ENCODE measurements at regions not wholly inside any gene's neighbourhood (a gene's known extent, or its start where the extent isn't known, plus 50 kb on each side); places are given as distances from the start of the nearest gene placed in this dataset.

- DNase-seq = no peak
Observed at GRCh38 chr5:173524136-173524535, 92.3 kb downstream of the BOD1 start.

GRCh38 chr5:173523388-173523787 lies 93.1 kb downstream of the BOD1 start:
- DNase-seq = no peak

- no peak for DNase-seq
Observed at GRCh38 chr5:173522518-173522917, 93.9 kb downstream of the BOD1 start.

GRCh38 chr5:173518856-173519255 lies 97.6 kb downstream of the BOD1 start:
- no peak for DNase-seq

GRCh38 chr5:173517648-173518047 lies 98.8 kb downstream of the BOD1 start:
- no peak for DNase-seq

- no peak for DNase-seq
Observed at GRCh38 chr5:173515526-173515925, 100.9 kb downstream of the BOD1 start.

GRCh38 chr5:173514661-173515060 lies 101.8 kb downstream of the BOD1 start:
- DNase-seq = no peak

GRCh38 chr5:173513521-173513991 lies 102.9 kb downstream of the BOD1 start:
- no peak for DNase-seq

GRCh38 chr5:173512637-173513435 lies 103.6 kb downstream of the BOD1 start:
- DNase-seq = no peak

GRCh38 chr5:173509060-173509459 lies 107.4 kb downstream of the BOD1 start:
- no peak for DNase-seq

GRCh38 chr5:173507171-173507570 lies 109.3 kb downstream of the BOD1 start:
- no peak for DNase-seq

- DNase-seq = no peak
Observed at GRCh38 chr5:173505634-173506033, 110.8 kb downstream of the BOD1 start.

GRCh38 chr5:173501922-173502321 lies 114.5 kb downstream of the BOD1 start:
- no peak for DNase-seq

- DNase-seq = no peak
Observed at GRCh38 chr5:173501271-173501670, 115.2 kb downstream of the BOD1 start.

- DNase-seq = no peak
Observed at GRCh38 chr5:173500213-173500560, 116.3 kb downstream of the BOD1 start.

- no peak for DNase-seq
Observed at GRCh38 chr5:173499471-173500212, 116.8 kb downstream of the BOD1 start.

GRCh38 chr5:173498739-173499470 lies 117.5 kb downstream of the BOD1 start:
- no peak for DNase-seq

- DNase-seq = no peak
Observed at GRCh38 chr5:173498286-173498685, 118.2 kb downstream of the BOD1 start.

- DNase-seq = no peak
Observed at GRCh38 chr5:173497685-173498084, 118.8 kb downstream of the BOD1 start.

- DNase-seq = no peak
Observed at GRCh38 chr5:173496883-173497255, 119.6 kb downstream of the BOD1 start.

- DNase-seq = no peak
Observed at GRCh38 chr5:173496129-173496882, 120.1 kb downstream of the BOD1 start.

GRCh38 chr5:173495225-173495904 lies 121.1 kb downstream of the BOD1 start:
- no peak for DNase-seq

All from GOT3 (cell line).